ENCODE measurements at regions not wholly inside any gene's neighbourhood (a gene's known extent, or its start where the extent isn't known, plus 50 kb on each side); places are given as distances from the start of the nearest gene placed in this dataset.

DNA sequence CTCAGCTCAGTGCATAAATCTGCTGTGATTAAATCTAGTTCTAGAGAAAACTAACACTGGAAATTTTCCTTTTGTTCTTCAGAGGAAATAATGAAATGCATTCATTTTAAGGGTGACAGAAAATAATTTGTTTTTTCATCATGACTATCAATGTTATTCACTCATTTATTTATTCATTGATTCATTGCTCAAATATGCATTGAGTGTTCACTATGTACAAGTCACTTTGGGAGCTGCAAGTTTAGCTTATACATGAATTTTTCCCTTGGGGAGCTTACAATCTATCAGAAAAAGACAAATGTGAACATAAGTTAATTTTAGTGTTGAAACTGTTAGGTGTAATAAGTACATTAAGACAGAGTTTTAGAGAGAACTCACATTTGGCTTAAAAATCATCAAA lies 897.8 kb downstream of the CENPC start:
- CTCF ChIA-PET: no interaction called here
- FAIRE-seq: no peak

More for the DNA sequence above, 897.8 kb downstream of the CENPC start:
- no peaks in the 10 kb centered on the region for H3K36me3 ChIP-seq (ENCODE audit: control insufficient read depth in 2 of 2, extremely low read depth in 1 of 2, insufficient read depth in 2 of 2, low read length in 2 of 2)
- DNase-seq (ENCODE audit: low read depth, low spot score): no peak
- H3K27ac ChIP-seq (ENCODE audit: insufficient read depth, low read depth, low read length): no peak overlapping the region
- H2AFZ ChIP-seq (ENCODE audit: low read depth, low read length): no peak overlapping the region
- no peaks in the 10 kb centered on the region for H3K27me3 ChIP-seq (ENCODE audit: control insufficient read depth in 2 of 2, insufficient read depth in 2 of 2, low read length in 2 of 2)
- BruUV-seq (replicated peaks): no TSS peak
- no peaks in the 10 kb centered on the region for H4K20me1 ChIP-seq (replicated peaks; ENCODE audit: control insufficient read depth, extremely low read depth, insufficient read depth, low read length)
- dilution Hi-C loops (cut with MboI; ENCODE audit: extremely low pct_ligation_motif_present, low sequenced_read_pairs): no loop called here
- no peak overlapping the region for H3K4me3 ChIP-seq (replicated peaks in 1 of 3; ENCODE audit: insufficient read depth in 1 of 3, low read depth in 1 of 3, low read length in 3 of 3)
- H3K9me1 ChIP-seq (replicated peaks; ENCODE audit: control insufficient read depth, extremely low read depth, insufficient read depth, low read length): no peaks in the 10 kb centered on the region
- no peak overlapping the region for H3K9ac ChIP-seq (replicated peaks; ENCODE audit: extremely low read depth, insufficient read depth, low read length)
- H3K9me3 ChIP-seq (replicated peaks; ENCODE audit: control insufficient read depth, insufficient read depth, low read length): no peaks in the 10 kb centered on the region
- H3K79me2 ChIP-seq (ENCODE audit: control insufficient read depth, insufficient read depth, low read length): no peaks in the 10 kb centered on the region
- TF ChIP-seq EZH2 (IDR thresholded peaks at IDR 0.05; ENCODE audit: borderline replicate concordance, low read depth, low read length, severe bottlenecking): no peak
- TF ChIP-seq POLR2AphosphoS5 (IDR thresholded peaks at IDR 0.05; ENCODE audit: insufficient read depth, low read depth, low read length): no peak
- TF ChIP-seq, protein P1, sequence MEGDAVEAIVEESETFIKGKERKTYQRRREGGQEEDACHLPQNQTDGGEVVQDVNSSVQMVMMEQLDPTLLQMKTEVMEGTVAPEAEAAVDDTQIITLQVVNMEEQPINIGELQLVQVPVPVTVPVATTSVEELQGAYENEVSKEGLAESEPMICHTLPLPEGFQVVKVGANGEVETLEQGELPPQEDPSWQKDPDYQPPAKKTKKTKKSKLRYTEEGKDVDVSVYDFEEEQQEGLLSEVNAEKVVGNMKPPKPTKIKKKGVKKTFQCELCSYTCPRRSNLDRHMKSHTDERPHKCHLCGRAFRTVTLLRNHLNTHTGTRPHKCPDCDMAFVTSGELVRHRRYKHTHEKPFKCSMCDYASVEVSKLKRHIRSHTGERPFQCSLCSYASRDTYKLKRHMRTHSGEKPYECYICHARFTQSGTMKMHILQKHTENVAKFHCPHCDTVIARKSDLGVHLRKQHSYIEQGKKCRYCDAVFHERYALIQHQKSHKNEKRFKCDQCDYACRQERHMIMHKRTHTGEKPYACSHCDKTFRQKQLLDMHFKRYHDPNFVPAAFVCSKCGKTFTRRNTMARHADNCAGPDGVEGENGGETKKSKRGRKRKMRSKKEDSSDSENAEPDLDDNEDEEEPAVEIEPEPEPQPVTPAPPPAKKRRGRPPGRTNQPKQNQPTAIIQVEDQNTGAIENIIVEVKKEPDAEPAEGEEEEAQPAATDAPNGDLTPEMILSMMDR (IDR thresholded peaks at IDR 0.05; ENCODE audit: extremely low read depth in 1 of 2, insufficient read depth in 1 of 2, low read depth in 1 of 2, low read length in 2 of 2): no peak
- TF ChIP-seq MYC (IDR thresholded peaks at IDR 0.05; ENCODE audit: low read depth, low read length): no peak
- TF ChIP-seq GATA2 (IDR thresholded peaks at IDR 0.05; ENCODE audit: insufficient read depth, insufficient read length, low read depth, low read length): no peak
- TF ChIP-seq FOS (IDR thresholded peaks at IDR 0.05; ENCODE audit: borderline replicate concordance, insufficient read depth, low read length): no peak
- TF ChIP-seq JUN (IDR thresholded peaks at IDR 0.05; ENCODE audit: borderline replicate concordance, insufficient read depth, insufficient read length, low read depth): no peak
- TF ChIP-seq POLR2A (IDR thresholded peaks at IDR 0.05; ENCODE audit: low read depth, low read length): no peak
- TF ChIP-seq, protein P2, sequence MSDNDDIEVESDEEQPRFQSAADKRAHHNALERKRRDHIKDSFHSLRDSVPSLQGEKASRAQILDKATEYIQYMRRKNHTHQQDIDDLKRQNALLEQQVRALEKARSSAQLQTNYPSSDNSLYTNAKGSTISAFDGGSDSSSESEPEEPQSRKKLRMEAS (IDR thresholded peaks at IDR 0.05; ENCODE audit: insufficient read depth, insufficient read length): no peak
- POLR2A ChIA-PET: no interaction called here
- no peak overlapping the region for H3K4me2 ChIP-seq (ENCODE audit: insufficient read depth, low read length)
- no peaks in the 10 kb centered on the region for H3K4me1 ChIP-seq (ENCODE audit: control insufficient read depth, extremely low read depth, insufficient read depth, low read length)
- intact Hi-C loops (cut with micrococcal nuclease): no loop called here

Measured in endothelial cell of umbilical vein (primary cell).